IMR-90 (cell line): ENCODE measurements at regions not wholly inside any gene's neighbourhood (a gene's known extent, or its start where the extent isn't known, plus 50 kb on each side); places are given as distances from the start of the nearest gene placed in this dataset.

Experiments used
- ATAC-seq: fragments of 200-7000 bp; cut with Tn5 transposase; 2 replicates; pipeline ENCODE4 v1.9.1; 2020; ENCODE audit warnings: low read depth, mild to moderate bottlenecking, moderate library complexity
- BruUV-seq: library from RNA; stranded (reverse); fragments of 400-500 nt; replicated peaks from 2 replicates; lab custom pipeline; 2021; lab: Mats Ljungman, UMichigan
- CTCF ChIA-PET: fragments of 300-600 bp; formaldehyde crosslinking; extraction: SDS; loops from one replicate; lab custom pipeline; 2021; ENCODE audit warnings: antibody characterized with exemption; lab: Yijun Ruan, JAX
- POLR2A ChIA-PET: fragments of 300-600 bp; sonication (Branson Sonifier 250); formaldehyde crosslinking; loops from one replicate; lab custom pipeline; 2022; ENCODE audit warnings: antibody characterized with exemption; ENCODE audit not compliant: unreplicated experiment; lab: Charles Lee
- DNase-seq: peaks from one replicate; pipeline ENCODE4 v3.0.0; 2013
- H2AFZ ChIP-seq: replicated peaks from 2 replicates; pipeline ENCODE3; 2013; ENCODE audit warnings: low read length, mild to moderate bottlenecking; ENCODE audit not compliant: poor library complexity
- H2AK5ac ChIP-seq: 2 replicates; pipeline ENCODE4 v1.6.1; 2013; ENCODE audit warnings: low read depth, low read length, inconsistent platforms
- H2AK9ac ChIP-seq: replicated peaks from 2 replicates; pipeline ENCODE3; 2013; ENCODE audit warnings: mild to moderate bottlenecking, low read depth, low read length, moderate library complexity; ENCODE audit not compliant: poor library complexity
- H2BK120ac ChIP-seq: 2 replicates; pipeline ENCODE4 v1.6.1; 2013; ENCODE audit warnings: low read depth, low read length, inconsistent platforms
- H2BK15ac ChIP-seq: 3 replicates; pipeline ENCODE4 v1.6.1; 2013; ENCODE audit warnings: low read depth, low read length, inconsistent platforms
- H2BK20ac ChIP-seq: 2 replicates; pipeline ENCODE4 v1.6.1; 2013; ENCODE audit warnings: low read depth, mild to moderate bottlenecking, inconsistent platforms, low read length, moderate library complexity
- H2BK5ac ChIP-seq: 2 replicates; pipeline ENCODE4 v1.6.1; 2013; ENCODE audit warnings: mild to moderate bottlenecking, low read depth, low read length, inconsistent platforms; ENCODE audit not compliant: poor library complexity, severe bottlenecking
- H3K14ac ChIP-seq: replicated peaks from 2 replicates; pipeline ENCODE4 v1.6.1; 2013; ENCODE audit warnings: low read depth, low read length, inconsistent platforms
- H3K18ac ChIP-seq: 2 replicates; pipeline ENCODE4 v1.6.1; 2013; ENCODE audit warnings: low read depth, low read length, control low read depth
- H3K23ac ChIP-seq: 2 replicates; pipeline ENCODE4 v1.6.1; 2013; ENCODE audit warnings: low read depth, low read length, inconsistent platforms
- H3K27ac ChIP-seq: 2 replicates; pipeline ENCODE4 v1.5.1; 2013; ENCODE audit warnings: mild to moderate bottlenecking, control low read depth, low read length; ENCODE audit not compliant: insufficient read depth
- H3K27me3 ChIP-seq: 2 replicates; pipeline ENCODE4 v1.6.1; 2013; ENCODE audit warnings: low read length; ENCODE audit not compliant: control insufficient read depth, insufficient read depth
- H3K36me3 ChIP-seq: 2 replicates; pipeline ENCODE4 v1.6.1; 2013; ENCODE audit warnings: low read length, mixed read lengths; ENCODE audit not compliant: control insufficient read depth, insufficient read depth
- H3K4ac ChIP-seq: 2 replicates; pipeline ENCODE4 v1.6.1; 2013; ENCODE audit warnings: low read depth, low read length, inconsistent platforms
- H3K4me1 ChIP-seq: 2 replicates; pipeline ENCODE4 v1.6.1; 2013; ENCODE audit warnings: low read length, mixed read lengths; ENCODE audit not compliant: control insufficient read depth, insufficient read depth
- H3K4me2 ChIP-seq: 2 replicates; pipeline ENCODE4 v1.6.1; 2013; ENCODE audit warnings: low read depth, mild to moderate bottlenecking, control low read depth, low read length, moderate library complexity
- H3K4me3 ChIP-seq: 2 replicates; pipeline ENCODE4 v1.5.1; 2013; ENCODE audit warnings: low read depth, mild to moderate bottlenecking, control low read depth, low read length, moderate library complexity; ENCODE audit not compliant: insufficient read depth
- H3K56ac ChIP-seq: 2 replicates; pipeline ENCODE4 v1.6.1; 2013; ENCODE audit warnings: low read length, inconsistent platforms; ENCODE audit not compliant: insufficient read depth; ENCODE audit errors: extremely low read depth
- H3K79me1 ChIP-seq, 2 experiments: 2 replicates each; pipeline ENCODE4 v1.6.1; 2013; ENCODE audit warnings: low read length in 2 of 2, inconsistent platforms in 1 of 2, low read depth in 1 of 2
- H3K9ac ChIP-seq: 2 replicates; pipeline ENCODE4 v1.6.1; 2013; ENCODE audit warnings: low read depth, low read length, control low read depth
- H3K9me1 ChIP-seq: 2 replicates; pipeline ENCODE4 v1.6.1; 2013; ENCODE audit warnings: low read length, inconsistent platforms; ENCODE audit not compliant: insufficient read depth
- H3K9me3 ChIP-seq: 2 replicates; pipeline ENCODE4 v1.6.1; 2013; ENCODE audit warnings: low read length; ENCODE audit not compliant: control insufficient read depth, insufficient read depth
- H4K20me1 ChIP-seq: 2 replicates; pipeline ENCODE4 v1.6.1; 2013; ENCODE audit warnings: low read length, inconsistent platforms; ENCODE audit not compliant: insufficient read depth
- H4K5ac ChIP-seq: 2 replicates; pipeline ENCODE4 v1.6.1; 2013; ENCODE audit warnings: mild to moderate bottlenecking, low read depth, low read length, control low read depth
- H4K8ac ChIP-seq, 2 experiments: 2 replicates each; pipeline ENCODE4 v1.6.1; 2013; ENCODE audit warnings: low read depth in 2 of 2, low read length in 2 of 2, control low read depth in 1 of 2, inconsistent platforms in 1 of 2
- H4K91ac ChIP-seq: 2 replicates; pipeline ENCODE4 v1.6.1; 2013; ENCODE audit warnings: low read depth, low read length, inconsistent platforms; ENCODE audit not compliant: insufficient read depth
- BHLHE40 ChIP-seq: fragments of 150-350 bp; IDR thresholded peaks from 2 replicates; pipeline ENCODE4 v1.6.1; 2016; ENCODE audit warnings: mild to moderate bottlenecking, low read depth, low read length
- CHD1 ChIP-seq: IDR thresholded peaks from 2 replicates; pipeline ENCODE4 v1.6.1; 2012; ENCODE audit warnings: low read depth, low read length, improper control_type of control experiment
- MAZ ChIP-seq: IDR thresholded peaks from 2 replicates; pipeline ENCODE4 v1.6.1; 2012; ENCODE audit warnings: low read depth, mild to moderate bottlenecking, low read length, improper control_type of control experiment, moderate library complexity, borderline replicate concordance
- MXI1 ChIP-seq: IDR thresholded peaks from 2 replicates; pipeline ENCODE4 v1.6.1; 2012; ENCODE audit warnings: low read depth, mild to moderate bottlenecking, low read length, moderate library complexity, borderline replicate concordance
- RAD21 ChIP-seq: IDR thresholded peaks from 2 replicates; pipeline ENCODE4 v1.6.1; 2012; ENCODE audit warnings: low read length, improper control_type of control experiment
- SMC3 ChIP-seq: fragments of 150-350 bp; IDR thresholded peaks from 2 replicates; pipeline ENCODE4 v1.6.1; 2016; ENCODE audit warnings: low read depth, mild to moderate bottlenecking, antibody characterized with exemption, low read length, moderate library complexity
- WGBS, 2 experiments: methylation state at CpG; one replicate each; pipeline versions ENCODE4 v1.1.5 to v1.1.7; 2013; ENCODE audit warnings: missing lambda C conversion rate in 2 of 2; ENCODE audit not compliant: insufficient read length in 1 of 2; ENCODE audit errors: extremely low coverage in 2 of 2; 5-methylcytosine and 5-hydroxymethylcytosine counted together
- dilution Hi-C: fragments of 300-500 bp; cut with HindIII; formaldehyde crosslinking; loops from one replicate; pipeline ENCODE4 v1.14.3; 2018; ENCODE audit warnings: low sequenced_read_pairs; ENCODE audit not compliant: unreplicated experiment
- in situ Hi-C: fragments of 300-500 bp; cut with MboI; formaldehyde crosslinking; loops from 3 replicates; pipeline ENCODE4 v1.14.3; 2019; ENCODE audit warnings: low sequenced_read_pairs, inconsistent platforms, mixed read lengths
- intact Hi-C: fragments of 100-400 bp; cut with micrococcal nuclease; formaldehyde crosslinking; loops from 2 replicates; pipeline ENCODE4 v1.10.0; 2022
- TF ChIP-seq, protein P1 (sequence below): fragments of 150-350 bp; IDR thresholded peaks from 2 replicates; pipeline ENCODE4 v1.6.1; 2017; ENCODE audit warnings: mild to moderate bottlenecking, antibody characterized with exemption, low read length, low read depth
- TF ChIP-seq, protein P2 (sequence below): fragments of 150-350 bp; IDR thresholded peaks from 2 replicates; pipeline ENCODE4 v1.6.1; 2016; ENCODE audit warnings: low read depth, mild to moderate bottlenecking, low read length, moderate library complexity, borderline replicate concordance

DNA sequence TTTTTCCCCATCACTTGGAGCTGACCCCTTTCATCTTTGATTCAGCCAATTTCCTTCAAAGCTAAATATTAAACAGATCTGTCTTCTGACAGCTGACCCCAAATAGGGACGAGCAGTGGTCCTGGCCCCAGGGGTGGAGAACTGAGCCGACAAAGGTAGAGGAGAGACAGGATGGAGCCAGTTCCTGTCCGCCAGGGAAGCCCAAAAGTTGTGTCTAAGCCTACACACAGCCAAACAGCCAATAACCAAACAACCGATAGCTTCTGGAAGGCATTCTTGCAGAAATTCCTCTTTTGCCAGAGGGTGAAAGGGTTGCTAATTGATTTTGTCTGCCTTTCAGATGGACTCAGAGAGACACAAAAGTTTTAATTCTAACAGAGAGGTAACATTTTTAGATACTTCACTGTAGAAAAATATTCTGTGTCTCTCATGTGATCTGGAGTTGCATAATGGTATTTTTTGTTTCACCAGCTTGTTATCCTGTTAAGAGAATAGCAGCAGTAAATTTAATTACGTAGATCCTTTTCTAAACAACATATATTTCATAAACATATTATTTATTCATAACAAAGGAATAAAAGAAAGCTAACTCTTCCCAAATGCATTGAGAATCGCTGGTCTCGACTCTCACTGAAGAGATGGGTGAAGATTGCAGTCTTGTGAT, 161.7 kb upstream of the LYZL1 start:
- H3K27me3 ChIP-seq = peaks cover 9% of the 10 kb centered on the region
- H2BK15ac ChIP-seq = no peak overlapping the region
- peak overlapping the region; percentile 35; the same call in 1 of the 2 replicates for H2BK120ac ChIP-seq
- no peak overlapping the region; the same call in 1 of the 2 replicates for H4K91ac ChIP-seq
- H3K36me3 ChIP-seq = no peaks in the 10 kb centered on the region
- no peak overlapping the region for H3K27ac ChIP-seq
- no peak overlapping the region for H3K14ac ChIP-seq
- intact Hi-C loops = no loop called here
- no peak overlapping the region for H3K4me2 ChIP-seq
- no peak for ATAC-seq
- no peak for DNase-seq
- BruUV-seq = no TSS peak
- no peak overlapping the region for H2BK5ac ChIP-seq
- H3K18ac ChIP-seq = no peak overlapping the region; the same call in 1 of the 2 replicates
- no peak overlapping the region for H4K5ac ChIP-seq
- H2AFZ ChIP-seq = no peak overlapping the region
- no peak overlapping the region for H2BK20ac ChIP-seq
- CTCF ChIA-PET = interaction anchor here (1.1 to 1.7 kb wide), 2 partner anchors 286 to 463 kb away, joined by 4 to 5 read pairs; no protein-coding TSS in a partner anchor
- H3K56ac ChIP-seq = no peak overlapping the region
- no peak overlapping the region for H2AK9ac ChIP-seq
- no peaks in the 10 kb centered on the region for H3K9me3 ChIP-seq
- H3K9me1 ChIP-seq = 0 out of 2 replicates have a peak, but pooled peaks cover 1% of the 10 kb centered on the region
- peak overlapping the region; percentile 49 for H3K4ac ChIP-seq
- no peak overlapping the region for H4K8ac ChIP-seq
- H3K79me1 ChIP-seq = no peaks in the 10 kb centered on the region
- no peak overlapping the region for H3K23ac ChIP-seq
- H3K9ac ChIP-seq = no peak overlapping the region
- in situ Hi-C loops = no loop called here
- 0 out of 2 replicates have a peak overlapping the region, but pooled peaks have one; percentile 14 for H2AK5ac ChIP-seq
- no peaks in the 10 kb centered on the region for H4K20me1 ChIP-seq
- no peak for TF ChIP-seq MXI1
- TF ChIP-seq, protein P1, sequence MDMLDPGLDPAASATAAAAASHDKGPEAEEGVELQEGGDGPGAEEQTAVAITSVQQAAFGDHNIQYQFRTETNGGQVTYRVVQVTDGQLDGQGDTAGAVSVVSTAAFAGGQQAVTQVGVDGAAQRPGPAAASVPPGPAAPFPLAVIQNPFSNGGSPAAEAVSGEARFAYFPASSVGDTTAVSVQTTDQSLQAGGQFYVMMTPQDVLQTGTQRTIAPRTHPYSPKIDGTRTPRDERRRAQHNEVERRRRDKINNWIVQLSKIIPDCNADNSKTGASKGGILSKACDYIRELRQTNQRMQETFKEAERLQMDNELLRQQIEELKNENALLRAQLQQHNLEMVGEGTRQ = no peak
- no peak for TF ChIP-seq BHLHE40
- TF ChIP-seq SMC3 = no peak
- TF ChIP-seq, protein P2, sequence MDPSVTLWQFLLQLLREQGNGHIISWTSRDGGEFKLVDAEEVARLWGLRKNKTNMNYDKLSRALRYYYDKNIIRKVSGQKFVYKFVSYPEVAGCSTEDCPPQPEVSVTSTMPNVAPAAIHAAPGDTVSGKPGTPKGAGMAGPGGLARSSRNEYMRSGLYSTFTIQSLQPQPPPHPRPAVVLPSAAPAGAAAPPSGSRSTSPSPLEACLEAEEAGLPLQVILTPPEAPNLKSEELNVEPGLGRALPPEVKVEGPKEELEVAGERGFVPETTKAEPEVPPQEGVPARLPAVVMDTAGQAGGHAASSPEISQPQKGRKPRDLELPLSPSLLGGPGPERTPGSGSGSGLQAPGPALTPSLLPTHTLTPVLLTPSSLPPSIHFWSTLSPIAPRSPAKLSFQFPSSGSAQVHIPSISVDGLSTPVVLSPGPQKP = no peak
- no peak for TF ChIP-seq RAD21
- TF ChIP-seq CHD1 = no peak
- no peak for TF ChIP-seq MAZ
- no CpG with 5 or more reads among the region's 7 CpGs for WGBS, 2 experiments
- POLR2A ChIA-PET = no interaction called here
- dilution Hi-C loops = no loop called here
- H3K4me3 ChIP-seq = no peak overlapping the region
- peaks cover 6% of the 10 kb centered on the region for H3K4me1 ChIP-seq
